Liver (tissue), 8 donors: ENCODE measurements at regions not wholly inside any gene's neighbourhood (a gene's known extent, or its start where the extent isn't known, plus 50 kb on each side); places are given as distances from the start of the nearest gene placed in this dataset.

Source experiments
- DNase-seq: peaks from one replicate; pipeline ENCODE4 v3.0.0-alpha.2; 2017; ENCODE audit warnings: low spot score
- H3K27ac ChIP-seq, 2 donors: one replicate each; pipeline ENCODE4 v1.7.0; 2013; ENCODE audit warnings: inconsistent platforms in 2 of 2, low read length in 2 of 2, control low read depth in 1 of 2, low read depth in 1 of 2, mild to moderate bottlenecking in 1 of 2
- H3K27me3 ChIP-seq, 4 donors: one replicate each; pipeline versions ENCODE4 v1.6.1 to v1.7.0; 2013; ENCODE audit warnings: low read length in 3 of 4, inconsistent platforms in 1 of 4, mild to moderate bottlenecking in 1 of 4, moderate library complexity in 1 of 4; ENCODE audit not compliant: control insufficient read depth in 4 of 4, insufficient read depth in 4 of 4
- H3K36me3 ChIP-seq, 4 donors: one replicate each; pipeline versions ENCODE4 v1.6.1 to v1.7.0; 2013; ENCODE audit warnings: low read length in 3 of 4, mild to moderate bottlenecking in 3 of 4, low read depth in 1 of 4, moderate library complexity in 1 of 4; ENCODE audit not compliant: control insufficient read depth in 4 of 4, insufficient read depth in 3 of 4
- H3K4me1 ChIP-seq, 4 donors: one replicate each; pipeline versions ENCODE4 v1.6.1 to v1.7.0; 2013; ENCODE audit warnings: low read length in 3 of 4, mild to moderate bottlenecking in 3 of 4, moderate library complexity in 1 of 4; ENCODE audit not compliant: control insufficient read depth in 4 of 4, insufficient read depth in 4 of 4
- H3K4me3 ChIP-seq, 3 donors: one replicate each; pipeline versions ENCODE4 v1.6.1 to v1.7.0; 2013; ENCODE audit warnings: low read length in 3 of 3, control low read depth in 1 of 3, low read depth in 1 of 3, mild to moderate bottlenecking in 1 of 3
- H3K9ac ChIP-seq, 2 donors: one replicate each; pipeline ENCODE4 v1.7.0; 2013; ENCODE audit warnings: low read length in 2 of 2, mild to moderate bottlenecking in 2 of 2, moderate library complexity in 2 of 2, control low read depth in 1 of 2, low read depth in 1 of 2
- H3K9me3 ChIP-seq, 4 donors: one replicate each; pipeline versions ENCODE4 v1.6.1 to v1.7.0; 2013; ENCODE audit warnings: low read length in 3 of 4; ENCODE audit not compliant: control insufficient read depth in 4 of 4
- EGR1 ChIP-seq, 2 donors: IDR thresholded peaks; 2 replicates each; pipeline ENCODE4 v1.6.1; 2016 to 2018; ENCODE audit warnings: antibody characterized with exemption in 2 of 2, low read depth in 2 of 2
- FOXA1 ChIP-seq: IDR thresholded peaks from 2 replicates; pipeline ENCODE4 v1.6.1; 2016; ENCODE audit warnings: antibody characterized with exemption
- FOXA2 ChIP-seq: IDR thresholded peaks from 2 replicates; pipeline ENCODE4 v1.6.1; 2016; ENCODE audit warnings: antibody characterized with exemption
- GABPA ChIP-seq, 2 donors: IDR thresholded peaks in 1 of 2; conservative IDR thresholded peaks in 1 of 2; 2 replicates each; pipeline ENCODE4 v1.6.1; 2016; ENCODE audit warnings: antibody characterized with exemption in 2 of 2, mild to moderate bottlenecking in 1 of 2, moderate library complexity in 1 of 2
- HNF4A ChIP-seq, 2 donors: conservative IDR thresholded peaks; 2 replicates each; pipeline ENCODE4 v1.6.1; 2016; ENCODE audit warnings: antibody characterized with exemption in 2 of 2, mild to moderate bottlenecking in 2 of 2
- NR2F2 ChIP-seq: IDR thresholded peaks from 2 replicates; pipeline ENCODE4 v1.6.1; 2016; ENCODE audit warnings: antibody characterized with exemption
- RAD21 ChIP-seq, 2 donors: IDR thresholded peaks; 2 replicates each; pipeline ENCODE4 v1.6.1; 2016; ENCODE audit warnings: antibody characterized with exemption in 2 of 2, mild to moderate bottlenecking in 2 of 2
- RXRA ChIP-seq, 2 donors: IDR thresholded peaks; 2 replicates each; pipeline ENCODE4 v1.6.1; 2017 to 2018; ENCODE audit warnings: antibody characterized with exemption in 2 of 2, mild to moderate bottlenecking in 1 of 2
- WGBS: extraction: QIAGEN DNeasy Blood & Tissue Kit; methylation state at CpG from one replicate; pipeline ENCODE4 v1.1.7; 2013; 5-methylcytosine and 5-hydroxymethylcytosine counted together
- TF ChIP-seq, protein P1 (sequence below): fragments of 150-350 bp; IDR thresholded peaks from 2 replicates; pipeline ENCODE4 v1.5.1; 2017; ENCODE audit warnings: improper control_type of control experiment, low read depth, low read length; ENCODE audit not compliant: missing input control
- TF ChIP-seq, protein P2 (sequence below): IDR thresholded peaks from 2 replicates; pipeline ENCODE4 v1.6.1; 2016; ENCODE audit warnings: antibody characterized with exemption
- TF ChIP-seq, protein P3 (sequence below): IDR thresholded peaks from 2 replicates; pipeline ENCODE4 v1.6.1; 2016; ENCODE audit warnings: antibody characterized with exemption
- TF ChIP-seq, protein P4 (sequence below): IDR thresholded peaks from 2 replicates; pipeline ENCODE4 v1.6.1; 2016; ENCODE audit warnings: antibody characterized with exemption, mild to moderate bottlenecking
- TF ChIP-seq, protein P5 (sequence below): IDR thresholded peaks from 2 replicates; pipeline ENCODE4 v1.6.1; 2016; ENCODE audit warnings: antibody characterized with exemption
- donor health status: healthy.
- donor health status: healthy.
- donor health status: healthy.
- donor health status: healthy.
- donor health status: healthy.

DNA sequence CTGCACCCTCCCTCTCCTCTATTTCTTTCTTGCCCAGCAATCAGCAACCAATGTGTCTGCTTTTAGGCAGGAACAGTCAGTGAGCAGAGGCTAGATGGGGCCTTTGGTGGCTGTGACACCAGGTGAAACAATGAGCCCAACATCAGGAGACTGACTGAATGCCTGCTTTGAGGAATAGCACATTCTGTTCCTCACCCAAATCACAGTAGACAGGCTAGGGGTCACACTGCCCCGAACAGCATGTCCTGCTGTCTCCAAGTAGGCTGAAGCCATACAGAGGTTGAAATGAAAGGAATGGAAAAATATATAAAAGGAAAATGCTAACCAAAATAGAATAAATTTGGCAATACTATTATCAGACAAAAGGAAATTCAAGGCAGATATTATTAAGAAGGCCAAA, 122.5 kb upstream of the GDNF start:
- Histone ChIP-seq H3K4me3 (no peak overlapping the region), H3K27me3 (no peaks in the 10 kb centered on the region), H3K36me3 (no peaks in the 10 kb centered on the region), H3K27ac (no peak overlapping the region), H3K9ac (no peak overlapping the region), H3K4me1 (no peaks in the 10 kb centered on the region), H3K9me3 (peaks cover 3 to 7% (median 4%) of the 10 kb centered on the region in 4 donors)
- 73% methylated on average over 1 of the region's 1 CpG for WGBS
- TF ChIP-seq NR2F2 = peak; percentile 88
- TF ChIP-seq, protein P1, sequence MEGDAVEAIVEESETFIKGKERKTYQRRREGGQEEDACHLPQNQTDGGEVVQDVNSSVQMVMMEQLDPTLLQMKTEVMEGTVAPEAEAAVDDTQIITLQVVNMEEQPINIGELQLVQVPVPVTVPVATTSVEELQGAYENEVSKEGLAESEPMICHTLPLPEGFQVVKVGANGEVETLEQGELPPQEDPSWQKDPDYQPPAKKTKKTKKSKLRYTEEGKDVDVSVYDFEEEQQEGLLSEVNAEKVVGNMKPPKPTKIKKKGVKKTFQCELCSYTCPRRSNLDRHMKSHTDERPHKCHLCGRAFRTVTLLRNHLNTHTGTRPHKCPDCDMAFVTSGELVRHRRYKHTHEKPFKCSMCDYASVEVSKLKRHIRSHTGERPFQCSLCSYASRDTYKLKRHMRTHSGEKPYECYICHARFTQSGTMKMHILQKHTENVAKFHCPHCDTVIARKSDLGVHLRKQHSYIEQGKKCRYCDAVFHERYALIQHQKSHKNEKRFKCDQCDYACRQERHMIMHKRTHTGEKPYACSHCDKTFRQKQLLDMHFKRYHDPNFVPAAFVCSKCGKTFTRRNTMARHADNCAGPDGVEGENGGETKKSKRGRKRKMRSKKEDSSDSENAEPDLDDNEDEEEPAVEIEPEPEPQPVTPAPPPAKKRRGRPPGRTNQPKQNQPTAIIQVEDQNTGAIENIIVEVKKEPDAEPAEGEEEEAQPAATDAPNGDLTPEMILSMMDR = no peak
- no peak for DNase-seq

DNA sequence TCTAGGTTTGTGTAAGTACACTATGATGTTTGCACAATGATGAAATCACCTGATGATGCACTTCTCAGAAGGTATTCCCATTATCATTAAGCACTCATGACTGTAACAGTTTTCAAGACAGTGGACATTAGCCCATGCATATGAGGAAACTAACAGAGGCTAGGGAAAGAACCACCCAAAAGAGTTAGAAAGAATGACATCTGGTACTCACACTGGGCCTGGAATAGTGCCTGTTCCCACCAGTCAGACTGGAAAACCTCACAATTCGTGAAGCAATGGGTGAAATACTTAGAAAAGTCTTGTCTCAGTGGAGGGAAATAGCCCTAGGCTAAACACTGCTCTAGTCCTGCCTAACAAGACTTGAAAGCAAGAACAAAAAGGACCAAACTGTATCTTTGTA, 117.4 kb upstream of the GDNF start:
- H3K9ac ChIP-seq = no peak overlapping the region
- no peak overlapping the region for H3K4me3 ChIP-seq
- no peak for DNase-seq
- no peaks in the 10 kb centered on the region for H3K27me3 ChIP-seq
- H3K36me3 ChIP-seq = no peaks in the 10 kb centered on the region
- no peaks in the 10 kb centered on the region for H3K4me1 ChIP-seq
- TF ChIP-seq, protein P2, sequence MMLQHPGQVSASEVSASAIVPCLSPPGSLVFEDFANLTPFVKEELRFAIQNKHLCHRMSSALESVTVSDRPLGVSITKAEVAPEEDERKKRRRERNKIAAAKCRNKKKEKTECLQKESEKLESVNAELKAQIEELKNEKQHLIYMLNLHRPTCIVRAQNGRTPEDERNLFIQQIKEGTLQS = no peak
- TF ChIP-seq, protein P1 = no peak
- TF ChIP-seq, protein P3, sequence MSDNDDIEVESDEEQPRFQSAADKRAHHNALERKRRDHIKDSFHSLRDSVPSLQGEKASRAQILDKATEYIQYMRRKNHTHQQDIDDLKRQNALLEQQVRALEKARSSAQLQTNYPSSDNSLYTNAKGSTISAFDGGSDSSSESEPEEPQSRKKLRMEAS = no peak
- TF ChIP-seq FOXA2 (no peak), GABPA (IDR thresholded peaks at IDR 0.05 in 1 of 2, conservative IDR thresholded peaks at IDR 0.05 in 1 of 2) (no peak), HNF4A (conservative IDR thresholded peaks at IDR 0.05) (no peak), EGR1 (IDR thresholded peaks at IDR 0.05; ENCODE audit: low read depth in 2 of 2) (no peak), RXRA (IDR thresholded peaks at IDR 0.05) (no peak), FOXA1 (no peak), RAD21 (IDR thresholded peaks at IDR 0.05) (no peak)
- TF ChIP-seq, protein P4, sequence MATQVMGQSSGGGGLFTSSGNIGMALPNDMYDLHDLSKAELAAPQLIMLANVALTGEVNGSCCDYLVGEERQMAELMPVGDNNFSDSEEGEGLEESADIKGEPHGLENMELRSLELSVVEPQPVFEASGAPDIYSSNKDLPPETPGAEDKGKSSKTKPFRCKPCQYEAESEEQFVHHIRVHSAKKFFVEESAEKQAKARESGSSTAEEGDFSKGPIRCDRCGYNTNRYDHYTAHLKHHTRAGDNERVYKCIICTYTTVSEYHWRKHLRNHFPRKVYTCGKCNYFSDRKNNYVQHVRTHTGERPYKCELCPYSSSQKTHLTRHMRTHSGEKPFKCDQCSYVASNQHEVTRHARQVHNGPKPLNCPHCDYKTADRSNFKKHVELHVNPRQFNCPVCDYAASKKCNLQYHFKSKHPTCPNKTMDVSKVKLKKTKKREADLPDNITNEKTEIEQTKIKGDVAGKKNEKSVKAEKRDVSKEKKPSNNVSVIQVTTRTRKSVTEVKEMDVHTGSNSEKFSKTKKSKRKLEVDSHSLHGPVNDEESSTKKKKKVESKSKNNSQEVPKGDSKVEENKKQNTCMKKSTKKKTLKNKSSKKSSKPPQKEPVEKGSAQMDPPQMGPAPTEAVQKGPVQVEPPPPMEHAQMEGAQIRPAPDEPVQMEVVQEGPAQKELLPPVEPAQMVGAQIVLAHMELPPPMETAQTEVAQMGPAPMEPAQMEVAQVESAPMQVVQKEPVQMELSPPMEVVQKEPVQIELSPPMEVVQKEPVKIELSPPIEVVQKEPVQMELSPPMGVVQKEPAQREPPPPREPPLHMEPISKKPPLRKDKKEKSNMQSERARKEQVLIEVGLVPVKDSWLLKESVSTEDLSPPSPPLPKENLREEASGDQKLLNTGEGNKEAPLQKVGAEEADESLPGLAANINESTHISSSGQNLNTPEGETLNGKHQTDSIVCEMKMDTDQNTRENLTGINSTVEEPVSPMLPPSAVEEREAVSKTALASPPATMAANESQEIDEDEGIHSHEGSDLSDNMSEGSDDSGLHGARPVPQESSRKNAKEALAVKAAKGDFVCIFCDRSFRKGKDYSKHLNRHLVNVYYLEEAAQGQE = no peak
- TF ChIP-seq, protein P5, sequence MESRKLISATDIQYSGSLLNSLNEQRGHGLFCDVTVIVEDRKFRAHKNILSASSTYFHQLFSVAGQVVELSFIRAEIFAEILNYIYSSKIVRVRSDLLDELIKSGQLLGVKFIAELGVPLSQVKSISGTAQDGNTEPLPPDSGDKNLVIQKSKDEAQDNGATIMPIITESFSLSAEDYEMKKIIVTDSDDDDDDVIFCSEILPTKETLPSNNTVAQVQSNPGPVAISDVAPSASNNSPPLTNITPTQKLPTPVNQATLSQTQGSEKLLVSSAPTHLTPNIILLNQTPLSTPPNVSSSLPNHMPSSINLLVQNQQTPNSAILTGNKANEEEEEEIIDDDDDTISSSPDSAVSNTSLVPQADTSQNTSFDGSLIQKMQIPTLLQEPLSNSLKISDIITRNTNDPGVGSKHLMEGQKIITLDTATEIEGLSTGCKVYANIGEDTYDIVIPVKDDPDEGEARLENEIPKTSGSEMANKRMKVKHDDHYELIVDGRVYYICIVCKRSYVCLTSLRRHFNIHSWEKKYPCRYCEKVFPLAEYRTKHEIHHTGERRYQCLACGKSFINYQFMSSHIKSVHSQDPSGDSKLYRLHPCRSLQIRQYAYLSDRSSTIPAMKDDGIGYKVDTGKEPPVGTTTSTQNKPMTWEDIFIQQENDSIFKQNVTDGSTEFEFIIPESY = no peak
- WGBS = 74% methylated on average over 1 of the region's 1 CpG
- H3K27ac ChIP-seq = no peak overlapping the region
- peaks cover 3 to 7% (median 4%) of the 10 kb centered on the region in 4 donors for H3K9me3 ChIP-seq
